HCT116 (cell line): ENCODE measurements at regions not wholly inside any gene's neighbourhood (a gene's known extent, or its start where the extent isn't known, plus 50 kb on each side); places are given as distances from the start of the nearest gene placed in this dataset.

Experiments
- CTCF ChIP-seq, 3 experiments: fragments of 200-600 bp in 1 of 3; sonication (generic) in 1 of 3; IDR thresholded peaks in 2 of 3; conservative IDR thresholded peaks in 1 of 3; 2 replicates each; pipeline ENCODE4 v1.5.1; 2012 to 2017; ENCODE audit warnings: low read depth in 2 of 3, low read length in 2 of 3, antibody characterized with exemption in 1 of 3, borderline replicate concordance in 1 of 3, control low read depth in 1 of 3, mild to moderate bottlenecking in 1 of 3, mixed read lengths in 1 of 3, mixed run types in 1 of 3, moderate library complexity in 1 of 3; ENCODE audit not compliant: insufficient read depth in 1 of 3
- POLR2A ChIP-seq: IDR thresholded peaks from 2 replicates; pipeline ENCODE4 v1.7.0; 2011; ENCODE audit warnings: borderline replicate concordance; ENCODE audit not compliant: insufficient read depth, insufficient read length; ENCODE audit errors: extremely low read depth
- POLR2AphosphoS5 ChIP-seq: IDR thresholded peaks from 2 replicates; pipeline ENCODE4 v1.6.1; 2011; ENCODE audit warnings: mild to moderate bottlenecking, low read depth, low read length, moderate library complexity

- TF ChIP-seq CTCF (IDR thresholded peaks at IDR 0.05 in 2 of 3, conservative IDR thresholded peaks at IDR 0.05 in 1 of 3; ENCODE audit: borderline replicate concordance in 1 of 3, insufficient read depth in 1 of 3, low read depth in 2 of 3, low read length in 2 of 3) = no peak
- TF ChIP-seq POLR2A = no peak
- no peak for TF ChIP-seq POLR2AphosphoS5
Observed at GRCh38 chr10:31730776-31731175, 197.9 kb downstream of the ARHGAP12 start.
